HCT116 (cell line): ENCODE measurements at regions not wholly inside any gene's neighbourhood (a gene's known extent, or its start where the extent isn't known, plus 50 kb on each side); places are given as distances from the start of the nearest gene placed in this dataset.

Experiments
- CTCF ChIP-seq, 3 experiments: fragments of 200-600 bp in 1 of 3; sonication (generic) in 1 of 3; IDR thresholded peaks in 2 of 3; conservative IDR thresholded peaks in 1 of 3; 2 replicates each; pipeline ENCODE4 v1.5.1; 2012 to 2017; ENCODE audit warnings: low read depth in 2 of 3, low read length in 2 of 3, antibody characterized with exemption in 1 of 3, borderline replicate concordance in 1 of 3, control low read depth in 1 of 3, mild to moderate bottlenecking in 1 of 3, mixed read lengths in 1 of 3, mixed run types in 1 of 3, moderate library complexity in 1 of 3; ENCODE audit not compliant: insufficient read depth in 1 of 3
- EZH2 ChIP-seq: fragments of 200-600 bp; sonication (generic); IDR thresholded peaks from 2 replicates; pipeline ENCODE4 v1.6.1; 2017; ENCODE audit warnings: antibody characterized with exemption, mixed run types
- POLR2A ChIP-seq: IDR thresholded peaks from 2 replicates; pipeline ENCODE4 v1.7.0; 2011; ENCODE audit warnings: borderline replicate concordance; ENCODE audit not compliant: insufficient read depth, insufficient read length; ENCODE audit errors: extremely low read depth
- POLR2AphosphoS5 ChIP-seq: IDR thresholded peaks from 2 replicates; pipeline ENCODE4 v1.6.1; 2011; ENCODE audit warnings: mild to moderate bottlenecking, low read depth, low read length, moderate library complexity
- RAD21 ChIP-seq: IDR thresholded peaks from 2 replicates; pipeline ENCODE4 v1.6.1; 2012; ENCODE audit warnings: low read depth, mild to moderate bottlenecking
- SIN3A ChIP-seq: IDR thresholded peaks from 2 replicates; pipeline ENCODE4 v1.6.1; 2012; ENCODE audit warnings: low read depth
- TF ChIP-seq, protein P1 (sequence below): IDR thresholded peaks from 2 replicates; pipeline ENCODE4 v1.6.1; 2012

GRCh38 chr3:69565316-69565715 lies 173.9 kb upstream of the MITF start:
- no peak for TF ChIP-seq CTCF (IDR thresholded peaks at IDR 0.05 in 2 of 3, conservative IDR thresholded peaks at IDR 0.05 in 1 of 3; ENCODE audit: borderline replicate concordance in 1 of 3, insufficient read depth in 1 of 3, low read depth in 2 of 3, low read length in 2 of 3)
- no peak for TF ChIP-seq POLR2AphosphoS5
- TF ChIP-seq POLR2A = no peak
- TF ChIP-seq RAD21 = no peak
- TF ChIP-seq SIN3A = no peak
- TF ChIP-seq, protein P1, sequence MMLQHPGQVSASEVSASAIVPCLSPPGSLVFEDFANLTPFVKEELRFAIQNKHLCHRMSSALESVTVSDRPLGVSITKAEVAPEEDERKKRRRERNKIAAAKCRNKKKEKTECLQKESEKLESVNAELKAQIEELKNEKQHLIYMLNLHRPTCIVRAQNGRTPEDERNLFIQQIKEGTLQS = no peak
- no peak for TF ChIP-seq EZH2
